ENCODE measurements at regions not wholly inside any gene's neighbourhood (a gene's known extent, or its start where the extent isn't known, plus 50 kb on each side); places are given as distances from the start of the nearest gene placed in this dataset.

GRCh38 chr14:37842106-37842505, 246.7 kb downstream of the TTC6 start:
- TF ChIP-seq, protein P1, sequence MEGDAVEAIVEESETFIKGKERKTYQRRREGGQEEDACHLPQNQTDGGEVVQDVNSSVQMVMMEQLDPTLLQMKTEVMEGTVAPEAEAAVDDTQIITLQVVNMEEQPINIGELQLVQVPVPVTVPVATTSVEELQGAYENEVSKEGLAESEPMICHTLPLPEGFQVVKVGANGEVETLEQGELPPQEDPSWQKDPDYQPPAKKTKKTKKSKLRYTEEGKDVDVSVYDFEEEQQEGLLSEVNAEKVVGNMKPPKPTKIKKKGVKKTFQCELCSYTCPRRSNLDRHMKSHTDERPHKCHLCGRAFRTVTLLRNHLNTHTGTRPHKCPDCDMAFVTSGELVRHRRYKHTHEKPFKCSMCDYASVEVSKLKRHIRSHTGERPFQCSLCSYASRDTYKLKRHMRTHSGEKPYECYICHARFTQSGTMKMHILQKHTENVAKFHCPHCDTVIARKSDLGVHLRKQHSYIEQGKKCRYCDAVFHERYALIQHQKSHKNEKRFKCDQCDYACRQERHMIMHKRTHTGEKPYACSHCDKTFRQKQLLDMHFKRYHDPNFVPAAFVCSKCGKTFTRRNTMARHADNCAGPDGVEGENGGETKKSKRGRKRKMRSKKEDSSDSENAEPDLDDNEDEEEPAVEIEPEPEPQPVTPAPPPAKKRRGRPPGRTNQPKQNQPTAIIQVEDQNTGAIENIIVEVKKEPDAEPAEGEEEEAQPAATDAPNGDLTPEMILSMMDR (IDR thresholded peaks at IDR 0.05) = no peak
- Histone ChIP-seq H3K36me3 (no peaks in the 10 kb centered on the region), H3K4me3 (no peak overlapping the region), H3K27me3 (no peaks in the 10 kb centered on the region), H3K27ac (no peak overlapping the region), H3K4me1 (no peaks in the 10 kb centered on the region), H3K9me3 (no peaks in the 10 kb centered on the region)
- DNase-seq (ENCODE audit: low spot score in 2 of 2) = no peak
- intact Hi-C loops (cut with DNase I) = no loop called here

DNA sequence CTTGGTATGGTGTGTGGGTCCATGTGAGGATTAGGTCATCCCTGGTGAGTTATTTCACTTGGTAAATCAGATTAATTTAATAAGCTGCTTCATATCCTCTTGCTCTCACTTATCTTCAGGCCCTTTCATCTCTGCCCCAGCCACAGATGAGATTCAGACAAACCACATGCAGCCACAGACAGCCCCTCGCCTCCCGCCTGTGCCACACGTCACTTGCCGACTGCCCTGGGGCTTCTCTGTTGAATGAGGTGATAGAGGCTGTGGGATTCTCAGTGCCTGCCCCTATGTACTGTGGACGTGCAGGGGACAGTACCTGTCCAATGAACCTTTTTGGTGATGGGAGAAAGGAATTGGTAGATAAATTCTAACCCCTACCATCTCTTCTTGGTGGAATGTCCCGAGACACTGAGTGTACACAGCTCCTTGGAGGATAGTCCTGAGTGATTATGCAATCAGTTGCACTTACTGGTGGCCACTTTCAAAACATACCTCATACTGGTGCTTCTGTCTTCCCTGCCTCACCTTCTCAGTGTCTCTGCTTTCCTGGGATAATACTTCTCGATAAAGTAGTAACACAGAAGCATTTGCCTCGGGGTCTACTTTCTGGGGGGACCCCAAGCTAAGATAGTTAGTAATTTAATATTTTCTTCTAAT, 248.7 kb downstream of the TTC6 start:
- Histone ChIP-seq H3K9me3 (no peaks in the 10 kb centered on the region), H3K4me1 (no peaks in the 10 kb centered on the region), H3K27me3 (no peaks in the 10 kb centered on the region), H3K27ac (no peak overlapping the region), H3K4me3 (no peak overlapping the region), H3K36me3 (no peaks in the 10 kb centered on the region)
- no peak for DNase-seq (ENCODE audit: low spot score in 2 of 2)
- intact Hi-C loops (cut with DNase I) = no loop called here
- TF ChIP-seq, protein P1 (IDR thresholded peaks at IDR 0.05) = no peak

DNA sequence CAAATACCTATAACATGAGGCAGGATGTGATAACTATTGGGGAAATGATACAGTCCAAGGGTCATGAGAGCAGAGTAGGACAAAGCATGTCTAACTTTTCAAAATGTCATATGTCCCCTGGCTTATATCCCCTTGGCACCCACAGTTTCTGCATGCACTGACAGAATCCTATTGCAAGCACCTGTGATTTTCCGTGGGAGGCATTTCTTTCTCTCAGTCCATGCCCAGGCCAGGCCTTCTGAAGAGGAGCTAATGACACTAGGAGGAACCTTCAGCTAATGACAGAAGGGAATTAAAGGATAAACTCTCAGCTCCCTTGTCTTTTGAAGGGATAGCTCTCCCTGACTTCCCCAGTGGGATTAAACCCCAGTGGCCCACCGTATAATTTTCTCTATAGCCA, 249.2 kb downstream of the TTC6 start:
- H3K9me3 ChIP-seq = no peaks in the 10 kb centered on the region
- no peaks in the 10 kb centered on the region for H3K4me1 ChIP-seq
- H3K36me3 ChIP-seq = no peaks in the 10 kb centered on the region
- TF ChIP-seq, protein P1 (IDR thresholded peaks at IDR 0.05) = no peak
- intact Hi-C loops (cut with DNase I) = no loop called here
- H3K27ac ChIP-seq = no peak overlapping the region
- H3K4me3 ChIP-seq = no peak overlapping the region
- no peaks in the 10 kb centered on the region for H3K27me3 ChIP-seq
- no peak for DNase-seq (ENCODE audit: low spot score in 2 of 2)

DNA sequence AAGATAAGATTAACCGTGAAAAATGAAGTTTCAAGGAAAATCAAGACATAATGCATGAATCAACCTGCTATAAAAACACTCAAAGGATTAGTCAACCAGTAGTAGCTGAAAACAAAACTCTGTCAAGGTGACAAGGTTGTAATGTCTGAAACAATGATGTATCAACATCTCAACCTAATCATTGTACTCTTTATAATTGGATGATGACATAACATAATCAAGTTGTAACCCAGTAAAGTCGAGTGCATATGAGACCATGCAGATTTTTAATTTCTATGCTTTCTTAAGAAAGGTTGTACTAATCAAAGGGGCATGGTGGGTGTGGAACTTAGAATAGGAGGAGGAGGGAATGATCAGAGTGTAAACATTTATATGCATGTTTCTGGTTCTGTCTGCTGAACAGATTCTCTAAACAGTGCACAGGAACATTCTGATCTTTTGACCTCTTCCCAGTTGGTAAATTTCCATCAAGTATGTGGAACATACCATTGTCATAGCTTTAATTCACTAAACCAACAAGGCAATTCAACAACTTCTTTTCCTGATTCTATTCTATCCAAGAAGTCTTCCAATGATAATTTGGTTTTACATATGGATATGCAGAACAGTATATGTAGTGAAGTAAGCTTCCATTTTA, 253.7 kb downstream of the TTC6 start:
- Histone ChIP-seq H3K4me1 (no peaks in the 10 kb centered on the region), H3K9me3 (no peaks in the 10 kb centered on the region), H3K27ac (no peak overlapping the region), H3K4me3 (no peak overlapping the region), H3K27me3 (no peaks in the 10 kb centered on the region), H3K36me3 (no peaks in the 10 kb centered on the region)
- intact Hi-C loops (cut with DNase I) = no loop called here
- no peak for DNase-seq (ENCODE audit: low spot score in 2 of 2)
- TF ChIP-seq, protein P1 (IDR thresholded peaks at IDR 0.05) = no peak

DNA sequence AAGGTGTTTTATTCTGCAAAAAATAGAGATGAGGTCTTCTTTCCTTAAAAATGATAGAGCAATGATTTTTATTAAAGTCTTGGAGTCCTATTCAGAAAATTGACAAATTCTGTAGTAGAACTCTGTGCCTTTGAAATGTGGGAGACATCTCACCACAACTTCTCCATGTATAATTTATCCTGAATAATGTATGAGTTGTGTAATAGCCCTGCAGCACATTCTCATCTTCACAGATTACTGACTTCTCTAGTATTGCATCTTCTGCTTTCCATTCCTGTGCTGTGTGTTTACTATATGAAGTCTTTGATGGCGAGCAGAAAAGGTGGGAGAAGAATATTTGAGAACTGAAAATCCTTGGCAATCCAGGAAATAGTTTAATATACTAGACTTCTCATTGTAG, 255.6 kb downstream of the TTC6 start:
- TF ChIP-seq, protein P1 (IDR thresholded peaks at IDR 0.05) = no peak
- H3K36me3 ChIP-seq = no peaks in the 10 kb centered on the region
- no peak for DNase-seq (ENCODE audit: low spot score in 2 of 2)
- H3K27me3 ChIP-seq = no peaks in the 10 kb centered on the region
- H3K27ac ChIP-seq = no peak overlapping the region
- intact Hi-C loops (cut with DNase I) = no loop called here
- H3K4me1 ChIP-seq = no peaks in the 10 kb centered on the region
- no peak overlapping the region for H3K4me3 ChIP-seq
- H3K9me3 ChIP-seq = no peaks in the 10 kb centered on the region
